NK-92 treated with Interleukin-12 subunit alpha and Interleukin-12 subunit beta, amount 100 ng/mL, for 24 hours (cell line): ENCODE measurements at regions not wholly inside any gene's neighbourhood (a gene's known extent, or its start where the extent isn't known, plus 50 kb on each side); places are given as distances from the start of the nearest gene placed in this dataset.

Source experiments
- DNase-seq: peaks from one replicate; lab custom pipeline; 2025; lab: John Stamatoyannopoulos, UW

GRCh38 chr4:4808086-4808485, 51.4 kb upstream of the MSX1 start:
- DNase-seq: no peak

GRCh38 chr4:4805887-4806286, 53.6 kb upstream of the MSX1 start:
- no peak for DNase-seq

DNA sequence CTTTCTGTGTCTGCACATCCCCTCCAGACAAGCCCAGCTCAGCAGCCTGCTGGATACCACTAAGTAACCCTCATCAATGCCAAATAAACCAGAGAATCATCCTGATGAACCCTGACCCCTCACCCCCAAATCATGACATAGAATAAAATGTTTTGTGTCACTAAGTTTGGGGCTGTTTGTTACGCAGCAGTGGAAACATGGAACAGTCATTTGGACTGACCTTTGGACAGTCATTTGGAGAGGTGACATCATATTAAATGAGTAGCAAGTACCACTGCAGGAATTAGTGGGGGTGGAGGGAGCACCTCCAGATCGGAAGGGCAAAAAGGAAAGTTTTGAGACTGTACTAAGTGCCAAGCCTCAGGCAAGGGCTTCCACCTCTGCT, 55.6 kb upstream of the MSX1 start:
- DNase-seq: no peak

DNA sequence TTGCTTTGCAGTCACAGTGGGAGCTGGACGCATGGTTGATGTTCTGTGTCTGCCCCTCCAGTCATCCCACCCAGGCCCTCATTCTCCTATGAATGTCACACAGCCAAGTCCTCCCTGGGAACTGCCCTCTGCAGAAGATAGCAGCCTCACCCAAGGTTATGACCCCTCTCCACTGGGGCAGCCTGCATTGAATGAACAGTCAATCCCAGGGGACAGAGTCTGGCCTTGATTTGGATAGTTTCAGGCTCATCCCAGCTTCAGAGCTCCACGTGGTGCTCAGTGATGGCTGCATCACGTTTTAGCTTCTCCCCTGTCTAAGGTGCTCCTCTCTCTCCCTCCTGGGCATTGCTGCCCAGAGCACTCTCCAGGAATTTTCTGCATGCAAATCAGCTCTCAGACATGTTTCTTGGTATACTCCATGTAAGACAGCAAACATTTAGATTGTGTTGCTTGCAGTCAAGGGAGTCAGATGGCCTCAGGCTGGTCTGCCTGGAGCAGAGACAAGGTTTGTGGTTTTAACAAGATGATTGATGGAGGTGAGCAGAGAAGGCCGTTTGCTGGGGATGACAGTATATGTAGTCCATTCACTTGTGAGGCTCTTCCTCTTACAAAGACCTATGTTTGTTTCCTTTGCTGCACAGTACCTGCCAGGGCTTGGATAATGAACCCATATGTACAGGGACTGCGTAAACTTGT, 56.1 kb upstream of the MSX1 start:
- DNase-seq: no peak

- DNase-seq: no peak
These were observed 58.6 kb upstream of the MSX1 start for GRCh38 chr4:4800646-4801408.

DNA sequence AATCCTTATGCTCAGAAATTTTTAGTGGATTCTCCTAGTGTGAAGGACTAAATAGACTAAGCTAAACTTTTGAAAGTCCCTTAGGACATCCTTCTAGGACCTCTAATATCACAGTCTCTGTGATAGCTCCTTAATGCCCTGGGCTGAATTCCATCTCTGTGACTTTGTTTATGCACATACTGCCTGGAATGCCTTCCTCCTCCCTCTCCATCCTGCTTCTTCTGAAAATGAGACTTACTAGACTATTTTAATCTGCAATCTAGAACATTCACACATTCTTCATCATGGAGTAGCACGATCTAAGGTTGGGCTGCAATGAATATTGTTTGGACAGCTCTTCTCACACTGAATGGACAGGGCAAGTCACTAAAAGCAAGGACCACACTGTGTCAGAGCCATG, 65.0 kb upstream of the MSX1 start:
- DNase-seq: no peak

DNA sequence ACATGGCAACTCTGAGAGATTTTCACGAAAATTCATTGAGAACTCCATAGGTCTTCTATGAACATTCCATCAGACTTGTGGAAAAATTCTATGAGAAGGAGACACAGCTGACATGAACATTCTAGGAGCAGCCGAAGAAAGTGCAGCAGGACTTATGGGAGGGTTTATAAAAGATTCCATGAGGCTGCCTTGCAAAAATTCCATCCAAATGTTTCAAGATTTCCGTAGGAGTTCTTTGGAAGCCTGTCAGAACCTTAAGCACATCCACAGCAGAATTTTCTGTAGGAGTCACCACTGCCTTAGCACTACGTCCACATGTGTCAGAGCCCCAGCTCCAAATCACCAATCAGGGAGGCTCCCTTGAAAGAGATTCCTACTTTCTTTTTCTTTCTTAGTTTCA, 67.0 kb upstream of the MSX1 start:
- DNase-seq: no peak

DNA sequence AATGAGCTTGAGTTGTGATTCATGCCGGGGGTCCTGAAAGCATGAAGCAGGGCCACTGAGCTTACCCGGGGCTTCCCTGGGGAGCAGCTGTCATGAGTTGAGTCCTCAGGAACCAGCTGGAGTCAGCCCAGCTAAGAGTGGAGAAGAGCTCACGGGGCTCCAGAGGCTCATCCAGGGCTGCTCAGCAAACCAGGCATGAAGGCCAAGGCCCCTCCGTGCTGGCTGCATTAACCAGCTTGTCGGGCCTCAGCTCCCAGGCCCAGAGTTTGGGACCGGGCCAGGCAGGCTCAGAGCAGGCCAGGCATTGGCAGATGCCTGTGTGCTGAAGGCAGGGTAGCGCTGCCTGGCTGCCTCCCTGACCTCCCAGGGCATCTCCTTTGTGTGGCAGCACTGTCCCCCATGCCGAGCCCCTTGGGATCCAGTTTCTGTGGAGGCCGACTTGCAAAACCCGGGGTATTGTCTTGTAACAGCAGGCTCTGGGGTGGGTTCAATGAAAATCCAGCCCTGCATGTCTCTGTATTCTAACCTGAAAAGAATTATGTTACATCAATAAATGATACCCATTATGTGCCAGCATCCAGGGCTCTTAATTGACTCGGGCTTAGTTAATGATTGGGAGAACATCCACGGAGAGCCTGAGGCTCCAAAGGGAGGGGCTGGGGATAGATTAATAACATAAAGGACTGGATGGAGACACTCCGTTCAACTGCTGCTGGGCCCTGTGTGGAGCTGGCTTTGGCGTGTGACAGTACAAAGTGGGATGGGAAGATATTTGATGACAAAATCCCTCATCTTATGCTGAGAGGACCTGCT, 68.0 kb upstream of the MSX1 start:
- DNase-seq: no peak

GRCh38 chr4:4789462-4789861, 70.0 kb upstream of the MSX1 start:
- DNase-seq: no peak

GRCh38 chr4:4788573-4788972, 70.9 kb upstream of the MSX1 start:
- no peak for DNase-seq

DNA sequence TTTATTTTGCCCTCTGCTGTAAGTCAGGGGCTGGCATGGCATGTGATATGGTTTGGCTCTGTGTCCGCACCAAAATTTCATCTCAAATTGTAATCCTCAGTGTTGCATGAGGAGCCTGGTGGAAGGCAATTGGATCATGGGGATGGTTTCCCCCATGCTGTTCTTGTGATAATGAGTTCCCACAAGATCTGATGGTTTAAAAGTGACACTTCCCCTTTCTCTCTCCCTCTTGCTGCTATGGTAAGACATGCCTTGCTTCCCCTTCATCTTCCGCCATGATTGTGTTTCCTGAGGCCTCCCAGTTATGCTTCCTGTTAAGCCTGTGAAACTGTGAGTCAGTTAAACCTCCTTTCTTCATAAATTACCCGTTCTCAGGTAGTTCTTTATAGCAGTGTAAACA, 72.0 kb upstream of the MSX1 start:
- DNase-seq: no peak

DNA sequence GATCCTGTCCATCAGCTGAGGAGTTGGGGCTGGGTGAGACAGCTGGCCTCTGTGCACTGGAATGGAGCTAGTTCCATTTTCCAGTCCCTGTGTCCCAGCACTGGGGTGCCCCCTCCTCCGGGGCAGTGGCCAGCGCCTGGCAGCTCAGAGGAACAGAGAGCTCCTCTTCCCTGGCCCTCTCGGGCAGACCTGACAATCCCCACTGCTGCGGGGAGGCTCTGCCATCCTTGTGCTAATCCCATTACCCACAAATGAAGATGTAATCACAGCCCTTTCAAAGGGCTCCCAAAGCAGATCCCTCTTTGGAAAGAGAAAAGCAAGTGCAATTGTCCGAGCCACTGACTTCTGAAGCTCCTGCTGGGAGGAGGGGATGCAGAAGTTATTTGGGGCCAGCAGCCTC, 75.1 kb upstream of the MSX1 start:
- DNase-seq: no peak

DNA sequence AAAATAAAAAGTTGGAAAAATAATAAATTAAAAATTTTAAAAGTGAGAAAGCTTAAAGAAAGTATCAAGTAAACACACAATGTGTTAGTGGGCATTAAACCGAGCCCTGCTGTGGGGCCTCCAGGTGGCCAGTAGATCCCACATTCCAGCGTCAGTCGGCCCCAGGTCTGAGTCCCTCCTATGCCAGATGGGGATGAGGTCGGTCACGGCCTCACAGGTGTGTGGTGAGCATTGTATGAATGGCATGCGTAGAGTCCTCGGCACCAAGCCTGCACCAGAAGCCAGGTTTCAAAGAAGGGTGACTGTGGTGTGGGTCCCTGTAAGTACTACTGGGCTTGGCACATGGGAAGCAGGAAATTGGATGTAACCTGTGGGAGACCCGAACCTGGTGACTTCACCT, 75.6 kb upstream of the MSX1 start:
- no peak for DNase-seq

DNA sequence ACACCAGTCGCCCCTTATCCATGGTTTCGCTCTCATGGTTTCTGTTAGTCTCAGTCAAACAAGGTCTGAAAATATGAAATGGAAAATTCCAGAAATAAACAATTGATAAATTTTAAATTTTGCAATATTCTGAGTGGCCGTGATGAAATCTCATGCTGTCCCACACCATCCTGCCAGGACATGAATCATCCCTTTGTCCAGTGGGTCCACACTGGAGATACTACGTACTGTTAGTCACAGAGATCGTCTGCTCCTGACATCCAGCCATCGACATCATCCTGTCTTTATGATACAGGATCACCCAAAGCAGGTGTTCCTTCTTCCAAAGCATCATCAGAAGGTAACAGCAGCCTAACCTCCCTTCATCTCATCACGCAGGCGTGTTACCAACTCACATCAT, 76.5 kb upstream of the MSX1 start:
- no peak for DNase-seq

- no peak for DNase-seq
These were observed 77.3 kb upstream of the MSX1 start for GRCh38 chr4:4781936-4782707.

DNA sequence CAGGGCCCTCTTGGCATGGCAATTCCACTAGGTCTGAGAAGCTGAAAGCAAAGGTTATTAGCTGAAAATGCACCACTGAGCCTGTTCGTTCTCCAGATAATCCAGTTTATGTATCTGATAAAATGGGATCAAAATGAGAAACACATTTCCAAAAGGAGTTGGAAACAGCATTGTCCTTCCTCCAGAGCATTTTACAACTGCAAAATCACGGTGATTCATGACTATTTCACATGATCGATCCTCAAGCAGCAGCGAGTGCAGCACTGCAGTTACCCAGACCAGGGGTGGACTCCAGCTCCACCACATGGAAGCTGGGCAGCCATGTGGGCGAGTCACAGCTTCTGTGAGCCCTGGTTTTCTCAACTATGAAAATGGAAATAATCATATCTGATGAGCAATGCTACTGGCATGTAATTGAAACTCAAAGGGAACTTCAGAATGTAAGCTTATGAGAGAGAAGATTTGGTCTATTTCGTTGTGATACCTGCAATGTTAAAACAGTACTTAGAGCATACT, 78.7 kb upstream of the MSX1 start:
- no peak for DNase-seq

DNA sequence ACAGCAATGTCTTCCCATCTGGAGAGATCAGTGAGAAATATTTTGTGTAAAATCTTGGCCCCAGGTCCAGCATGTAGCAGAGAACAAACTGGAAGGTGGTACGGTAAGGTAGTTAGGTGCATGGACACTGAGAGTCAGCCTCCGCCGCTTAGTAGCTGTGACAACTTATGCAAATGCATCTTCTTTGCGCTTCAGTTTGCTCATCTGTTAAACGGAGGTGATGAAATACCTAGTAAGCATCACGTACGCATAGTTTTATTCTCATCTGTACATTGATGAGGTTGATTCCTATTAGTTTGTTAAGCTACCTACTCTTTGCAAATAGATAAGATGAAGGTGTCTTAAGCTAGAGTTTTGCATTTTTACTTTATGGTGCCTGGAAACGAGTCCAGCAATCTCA, 80.0 kb upstream of the MSX1 start:
- no peak for DNase-seq

- DNase-seq: no peak
These were observed 80.4 kb upstream of the MSX1 start for GRCh38 chr4:4779054-4779453.

DNA sequence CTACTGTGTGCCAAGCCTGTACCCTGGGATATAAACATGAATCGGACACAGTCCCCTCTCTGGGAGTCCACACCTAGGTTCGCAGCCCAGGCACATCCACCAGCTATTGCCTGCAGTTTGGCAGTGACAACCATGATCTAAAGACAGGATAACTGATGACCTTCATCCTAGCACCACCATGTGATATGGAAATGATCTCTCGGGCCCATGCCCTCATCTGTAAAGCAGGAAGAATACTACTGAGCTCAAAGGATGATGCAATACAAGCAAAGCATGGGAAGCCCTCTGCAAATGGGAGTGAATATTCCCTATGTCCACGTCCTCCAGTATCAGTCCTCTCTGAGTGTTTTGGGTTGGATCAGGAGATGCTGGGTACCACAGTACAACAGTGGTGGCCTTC, 80.9 kb upstream of the MSX1 start:
- DNase-seq: no peak

- no peak for DNase-seq
These were observed 82.5 kb upstream of the MSX1 start for GRCh38 chr4:4776934-4777333.

DNA sequence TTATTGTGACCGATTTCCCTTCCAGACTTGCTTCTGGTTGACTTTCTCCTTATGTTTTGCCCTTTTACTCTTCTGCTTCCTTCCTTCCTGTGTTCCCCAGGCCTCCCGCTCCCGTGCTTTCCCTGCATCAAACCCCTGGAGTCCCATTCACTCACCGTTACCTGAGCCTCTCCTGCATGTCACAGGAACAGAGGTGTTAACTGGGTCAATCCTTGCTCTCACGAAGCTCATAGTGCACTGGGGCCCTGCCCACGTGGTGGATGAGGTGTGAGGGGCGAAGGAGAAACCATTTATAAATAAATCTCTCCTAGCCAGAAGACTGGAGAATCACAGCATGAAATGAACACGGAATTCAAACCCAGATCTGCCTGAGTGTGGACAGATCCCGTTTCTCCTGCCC, 83.1 kb upstream of the MSX1 start:
- DNase-seq: no peak

DNA sequence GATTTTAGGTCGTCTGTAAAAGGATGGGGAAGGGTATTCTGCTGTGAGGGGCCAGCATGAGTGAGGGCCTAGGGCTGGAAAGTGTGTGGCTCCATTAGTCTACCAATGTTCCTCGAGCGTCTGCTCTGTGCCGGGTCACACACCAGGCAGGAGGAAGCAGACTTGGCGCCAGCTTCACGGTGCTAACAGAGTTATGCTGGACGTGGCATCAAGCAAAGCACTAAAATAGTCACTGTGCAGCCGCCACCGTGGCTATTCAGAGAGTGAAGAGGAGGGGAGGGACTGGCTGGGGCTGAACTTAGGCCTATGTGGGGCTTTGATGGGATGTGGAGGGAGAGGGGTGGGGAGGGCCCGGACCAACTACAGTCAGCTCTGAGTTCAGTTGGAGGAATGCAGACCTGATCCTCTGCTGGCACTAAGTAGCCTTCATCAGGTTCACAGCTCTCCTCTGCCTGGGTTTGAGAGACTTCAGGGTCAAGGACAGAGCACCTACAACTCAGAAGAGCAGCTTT, 83.9 kb upstream of the MSX1 start:
- no peak for DNase-seq
